T follicular helper cell (primary cell): ENCODE measurements at regions not wholly inside any gene's neighbourhood (a gene's known extent, or its start where the extent isn't known, plus 50 kb on each side); places are given as distances from the start of the nearest gene placed in this dataset.
"Not testable (repeated sequence)": the region's sequence is repeated elsewhere in the genome, so short reads cannot be mapped to it uniquely, and the experiment has no call there.

Experiments used
- DNase-seq: peaks from one replicate; pipeline ENCODE4 v3.0.0-alpha.2; 2020; ENCODE audit warnings: low read depth

GRCh38 chr7:68754414-68754813, 843.9 kb upstream of the AUTS2 start:
- no peak for DNase-seq

- no peak for DNase-seq
Observed at GRCh38 chr7:68756986-68757495, 841.2 kb upstream of the AUTS2 start.

- no peak for DNase-seq
Observed at GRCh38 chr7:68760556-68760955, 837.7 kb upstream of the AUTS2 start.

GRCh38 chr7:68767462-68767861, 830.8 kb upstream of the AUTS2 start:
- no peak for DNase-seq

- DNase-seq, result no peak
Observed at GRCh38 chr7:68770649-68771048, 827.6 kb upstream of the AUTS2 start.

GRCh38 chr7:68776326-68776725, 821.9 kb upstream of the AUTS2 start:
- no peak for DNase-seq

- no peak for DNase-seq
Observed at GRCh38 chr7:68783684-68784083, 814.6 kb upstream of the AUTS2 start.

GRCh38 chr7:68785036-68785435, 813.2 kb upstream of the AUTS2 start:
- DNase-seq, result no peak

GRCh38 chr7:68787566-68787965, 810.7 kb upstream of the AUTS2 start:
- no peak for DNase-seq

- not testable (repeated sequence) for DNase-seq
Observed at GRCh38 chr7:68788529-68788928, 809.7 kb upstream of the AUTS2 start.

- DNase-seq, result no peak
Observed at GRCh38 chr7:68789597-68789996, 808.7 kb upstream of the AUTS2 start.

GRCh38 chr7:68792351-68792750, 805.9 kb upstream of the AUTS2 start:
- no peak for DNase-seq

- no peak for DNase-seq
Observed at GRCh38 chr7:68793513-68793912, 804.8 kb upstream of the AUTS2 start.

GRCh38 chr7:68800316-68800715, 798.0 kb upstream of the AUTS2 start:
- no peak for DNase-seq

- no peak for DNase-seq
Observed at GRCh38 chr7:68805159-68805558, 793.1 kb upstream of the AUTS2 start.

GRCh38 chr7:68807666-68808065, 790.6 kb upstream of the AUTS2 start:
- DNase-seq, result no peak

GRCh38 chr7:68813551-68814080, 784.7 kb upstream of the AUTS2 start:
- no peak for DNase-seq

GRCh38 chr7:68816491-68816890, 781.8 kb upstream of the AUTS2 start:
- DNase-seq, result no peak

- DNase-seq, result no peak
Observed at GRCh38 chr7:68820321-68820720, 778.0 kb upstream of the AUTS2 start.

- no peak for DNase-seq
Observed at GRCh38 chr7:68821846-68822245, 776.4 kb upstream of the AUTS2 start.

- DNase-seq, result no peak
Observed at GRCh38 chr7:68823996-68824780, 774.1 kb upstream of the AUTS2 start.

GRCh38 chr7:68828575-68828974, 769.7 kb upstream of the AUTS2 start:
- DNase-seq, result no peak

- no peak for DNase-seq
Observed at GRCh38 chr7:68833422-68833821, 764.9 kb upstream of the AUTS2 start.

- DNase-seq, result no peak
Observed at GRCh38 chr7:68839014-68839413, 759.3 kb upstream of the AUTS2 start.
